Epithelial cell of proximal tubule (primary cell): ENCODE measurements at regions not wholly inside any gene's neighbourhood (a gene's known extent, or its start where the extent isn't known, plus 50 kb on each side); places are given as distances from the start of the nearest gene placed in this dataset.

Experiments used
- DNase-seq: peaks from one replicate; pipeline ENCODE4 v3.0.0-alpha.2; 2011; ENCODE audit warnings: low read depth
- H3K4me3 ChIP-seq: 2 replicates; pipeline ENCODE4 v1.5.1; 2011; ENCODE audit warnings: low read depth, mild to moderate bottlenecking, low read length
- TF ChIP-seq, protein P1 (sequence below): conservative IDR thresholded peaks from 2 replicates; pipeline ENCODE4 v1.5.1; 2012; ENCODE audit warnings: low read depth, mild to moderate bottlenecking, low read length

DNA sequence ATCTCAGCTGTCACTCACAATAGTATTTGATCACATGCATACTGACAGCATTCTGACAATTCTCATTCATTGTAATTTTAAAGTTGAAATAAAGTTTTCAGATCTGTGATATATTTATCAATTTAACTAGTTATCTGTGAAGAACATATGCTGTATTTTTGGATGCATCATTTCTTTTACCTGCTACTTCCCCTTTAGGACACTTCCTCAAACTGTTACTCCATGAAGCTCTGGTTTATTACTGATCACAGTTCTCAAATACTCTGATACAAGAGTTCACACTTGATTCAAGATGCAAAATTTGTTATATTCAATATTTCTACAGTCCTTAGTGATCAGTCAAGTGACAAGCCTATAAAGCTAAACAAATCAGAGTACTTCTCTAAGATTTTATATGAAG is 1655.2 kb downstream of the LRRC4C start:
- no peak for DNase-seq
- H3K4me3 ChIP-seq: no peak overlapping the region
- TF ChIP-seq, protein P1, sequence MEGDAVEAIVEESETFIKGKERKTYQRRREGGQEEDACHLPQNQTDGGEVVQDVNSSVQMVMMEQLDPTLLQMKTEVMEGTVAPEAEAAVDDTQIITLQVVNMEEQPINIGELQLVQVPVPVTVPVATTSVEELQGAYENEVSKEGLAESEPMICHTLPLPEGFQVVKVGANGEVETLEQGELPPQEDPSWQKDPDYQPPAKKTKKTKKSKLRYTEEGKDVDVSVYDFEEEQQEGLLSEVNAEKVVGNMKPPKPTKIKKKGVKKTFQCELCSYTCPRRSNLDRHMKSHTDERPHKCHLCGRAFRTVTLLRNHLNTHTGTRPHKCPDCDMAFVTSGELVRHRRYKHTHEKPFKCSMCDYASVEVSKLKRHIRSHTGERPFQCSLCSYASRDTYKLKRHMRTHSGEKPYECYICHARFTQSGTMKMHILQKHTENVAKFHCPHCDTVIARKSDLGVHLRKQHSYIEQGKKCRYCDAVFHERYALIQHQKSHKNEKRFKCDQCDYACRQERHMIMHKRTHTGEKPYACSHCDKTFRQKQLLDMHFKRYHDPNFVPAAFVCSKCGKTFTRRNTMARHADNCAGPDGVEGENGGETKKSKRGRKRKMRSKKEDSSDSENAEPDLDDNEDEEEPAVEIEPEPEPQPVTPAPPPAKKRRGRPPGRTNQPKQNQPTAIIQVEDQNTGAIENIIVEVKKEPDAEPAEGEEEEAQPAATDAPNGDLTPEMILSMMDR: no peak

DNA sequence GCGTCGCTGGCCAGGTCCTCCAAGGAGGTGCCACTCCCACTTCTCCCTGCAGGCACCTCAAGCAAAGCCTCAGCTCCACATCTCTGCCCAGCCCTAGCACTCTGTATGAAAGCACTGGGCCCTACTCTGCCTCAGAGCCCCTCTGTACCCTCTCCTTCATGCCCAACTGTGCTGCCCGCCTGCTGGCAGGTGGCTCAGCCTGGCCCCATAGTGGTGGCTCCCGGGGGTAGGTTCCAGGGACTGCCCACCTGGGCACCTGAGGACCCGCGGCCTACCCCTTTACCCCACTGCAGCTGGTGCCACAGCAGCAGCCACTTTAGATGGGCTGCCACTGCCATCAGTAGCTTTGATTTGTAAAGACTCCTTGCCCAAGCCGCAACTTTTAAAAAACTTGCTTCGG is 1672.8 kb downstream of the LRRC4C start:
- no peak for DNase-seq
- TF ChIP-seq, protein P1: no peak
- no peak overlapping the region for H3K4me3 ChIP-seq

DNA sequence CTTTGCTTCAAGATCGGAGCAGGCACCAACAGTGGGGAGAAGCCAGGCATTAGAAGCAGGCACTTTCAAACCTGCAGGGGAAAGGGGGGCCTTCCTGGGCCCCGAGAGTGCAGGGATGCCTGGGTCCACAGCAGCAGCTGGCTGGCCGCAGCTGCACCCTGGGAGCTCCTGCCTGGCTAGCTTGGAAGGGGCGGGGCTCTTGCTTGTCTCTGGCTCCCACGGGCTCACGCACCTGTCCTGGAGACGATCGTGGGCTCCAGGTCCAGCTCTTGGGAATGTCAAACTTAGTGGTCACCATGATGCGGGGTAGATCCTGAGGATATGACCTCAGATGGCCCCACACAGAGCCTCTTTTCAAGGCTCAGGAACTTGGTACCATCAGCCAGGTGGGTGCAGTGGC is 1673.2 kb downstream of the LRRC4C start:
- DNase-seq: no peak
- TF ChIP-seq, protein P1: no peak
- no peak overlapping the region for H3K4me3 ChIP-seq

DNA sequence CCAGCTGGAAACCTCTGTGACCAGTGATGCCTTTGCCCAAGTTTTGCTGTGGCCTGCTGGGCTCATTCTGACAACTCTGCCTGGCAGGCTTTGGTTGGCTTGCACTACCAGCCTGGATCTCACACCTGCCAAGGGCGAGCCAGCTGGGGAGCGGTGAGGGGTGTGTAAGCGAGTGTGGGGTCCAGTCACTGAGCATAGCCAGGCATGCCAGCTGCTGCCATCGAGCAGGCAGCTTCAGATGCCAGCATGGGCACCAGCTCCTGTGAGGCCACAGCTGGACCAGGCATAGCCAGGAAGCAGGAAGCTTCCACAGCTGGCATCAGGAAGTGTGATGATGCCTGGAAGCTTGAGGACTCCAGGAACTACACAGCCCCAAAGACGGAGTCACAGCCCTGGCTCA is 1674.6 kb downstream of the LRRC4C start:
- DNase-seq: no peak
- no peak overlapping the region for H3K4me3 ChIP-seq
- TF ChIP-seq, protein P1: no peak

DNA sequence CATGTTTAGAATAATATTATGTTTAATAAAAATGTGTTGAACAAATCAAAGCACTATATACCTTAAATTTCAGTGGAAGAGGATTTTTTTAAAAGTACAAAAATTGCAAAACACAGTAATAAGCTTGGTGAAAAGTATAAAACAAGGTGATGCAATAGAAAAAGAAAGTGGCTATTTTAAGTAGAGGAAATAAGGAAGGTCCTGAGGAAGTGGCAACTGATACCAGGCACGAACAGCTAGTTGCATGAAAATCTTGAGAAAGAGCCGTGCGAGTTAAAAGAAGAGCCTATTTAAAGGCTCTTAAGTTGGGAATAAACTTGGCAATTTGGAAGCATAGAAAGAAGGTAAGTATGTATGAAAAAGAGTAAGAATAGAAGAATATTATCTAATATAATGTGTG is 1679.3 kb downstream of the LRRC4C start:
- no peak for DNase-seq
- H3K4me3 ChIP-seq: no peak overlapping the region
- TF ChIP-seq, protein P1: no peak

DNA sequence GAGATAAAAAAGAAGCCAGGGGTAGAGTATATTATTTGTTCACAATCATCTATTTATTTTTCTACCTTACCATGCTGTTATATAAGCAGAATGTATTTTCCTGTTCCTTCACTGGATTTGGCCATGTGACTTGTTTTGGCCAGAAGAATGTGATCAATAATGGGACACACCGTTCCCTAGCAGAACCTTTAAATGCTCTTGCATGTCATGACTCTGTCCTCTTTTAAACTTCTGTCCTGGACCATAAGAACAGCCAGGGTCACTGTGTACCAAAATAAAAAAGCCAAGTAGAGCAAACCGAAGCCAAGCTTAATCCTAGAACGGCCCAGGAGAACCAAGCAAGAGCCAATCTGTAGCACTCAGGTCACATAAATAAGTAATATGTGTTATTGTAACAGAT is 1682.4 kb downstream of the LRRC4C start:
- no peak for DNase-seq
- no peak overlapping the region for H3K4me3 ChIP-seq
- TF ChIP-seq, protein P1: no peak

DNA sequence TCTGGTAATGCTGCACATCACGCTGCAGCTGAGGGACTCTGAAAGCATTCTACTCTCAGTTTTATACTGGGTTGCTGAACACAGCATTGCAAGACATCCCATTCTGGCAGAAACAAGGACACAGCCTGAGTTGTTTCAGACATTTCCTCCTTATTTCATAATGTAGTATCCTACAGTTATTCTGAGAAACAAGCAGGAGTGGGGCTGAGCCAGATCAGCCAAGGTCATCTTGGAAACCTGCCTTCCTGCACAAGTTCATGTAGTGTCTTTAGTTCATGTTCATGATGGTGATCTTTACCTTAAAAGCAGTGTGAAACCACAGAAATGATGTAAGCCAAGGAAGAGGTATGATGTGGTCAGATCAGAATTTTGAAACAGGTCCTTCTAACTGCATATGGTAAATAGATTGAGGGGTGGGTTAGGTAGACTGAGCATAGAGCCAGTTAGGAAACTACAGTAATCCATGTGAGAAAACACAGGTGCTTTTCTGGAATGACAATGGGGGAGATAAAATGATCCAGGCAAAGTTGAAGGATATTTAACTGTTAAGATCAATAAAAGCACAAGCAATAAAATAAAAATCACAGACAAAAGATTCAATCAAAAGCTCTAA is 1686.8 kb downstream of the LRRC4C start:
- TF ChIP-seq, protein P1: no peak
- no peak for DNase-seq

More for the DNA sequence above, 1686.8 kb downstream of the LRRC4C start:
- H3K4me3 ChIP-seq: no peak overlapping the region
